Activated naive CD8-positive, alpha-beta T cell treated with anti-CD3 and anti-CD28 coated beads, Interleukin-2, amount 10 ng/mL, durations not matched to agents 7 days and 5 days (primary cell): ENCODE measurements at regions not wholly inside any gene's neighbourhood (a gene's known extent, or its start where the extent isn't known, plus 50 kb on each side); places are given as distances from the start of the nearest gene placed in this dataset.

Experiments
- ATAC-seq: fragments of 150-1000 bp; cut with Tn5 transposase; one replicate; pipeline ENCODE4 v1.10.0; 2021; ENCODE audit warnings: low read depth, moderate library complexity
- POLR2A ChIA-PET: fragments of 350-600 bp; sonication (Branson Sonifier 250); formaldehyde crosslinking; loops from one replicate; lab custom pipeline; 2021; ENCODE audit warnings: antibody characterized with exemption; lab: Charles Lee
- DNase-seq: peaks from one replicate; pipeline ENCODE4 v3.0.0; 2021
- H3K27ac Mint-ChIP-seq: one replicate; pipeline ENCODE4 v1.8.0; 2022; ENCODE audit warnings: mild to moderate bottlenecking, mixed read lengths
- H3K27me3 Mint-ChIP-seq: one replicate; pipeline ENCODE4 v1.8.0; 2022; ENCODE audit warnings: mild to moderate bottlenecking, moderate library complexity, mixed read lengths
- H3K36me3 Mint-ChIP-seq: one replicate; pipeline ENCODE4 v1.8.0; 2021; ENCODE audit warnings: mild to moderate bottlenecking, mixed read lengths
- H3K4me1 Mint-ChIP-seq: one replicate; pipeline ENCODE4 v1.8.0; 2021; ENCODE audit warnings: mixed read lengths
- H3K4me3 Mint-ChIP-seq: one replicate; pipeline ENCODE4 v1.8.0; 2022; ENCODE audit warnings: mild to moderate bottlenecking, moderate library complexity, mixed read lengths
- H3K9me3 Mint-ChIP-seq: one replicate; pipeline ENCODE4 v1.8.0; 2021; ENCODE audit warnings: mixed read lengths

DNA sequence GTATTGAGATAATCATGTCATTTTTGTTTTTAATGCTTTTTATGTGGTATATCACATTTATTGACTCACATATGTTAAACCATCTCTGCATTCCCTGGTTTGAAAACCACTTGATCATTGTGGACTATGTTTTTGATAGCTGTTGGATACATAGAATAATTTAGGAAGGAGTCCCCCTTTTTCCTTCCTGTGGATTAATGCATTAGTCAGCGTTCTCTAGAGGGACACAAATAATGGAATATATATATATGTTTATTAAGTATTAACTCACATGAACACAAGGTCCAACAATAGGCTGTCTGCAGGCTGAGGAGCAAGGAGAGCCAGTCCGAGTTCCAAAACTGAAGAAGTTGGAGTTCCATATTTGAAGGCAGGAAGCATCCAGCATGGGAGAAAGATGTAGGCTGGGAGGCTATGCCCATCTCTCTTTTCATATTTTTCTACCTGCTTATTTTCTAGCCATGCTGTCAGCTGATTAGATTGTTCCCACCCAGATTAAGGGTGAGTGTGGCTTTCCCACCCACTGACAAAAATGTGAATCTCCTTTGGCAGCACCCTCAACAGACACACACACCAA, 123.8 kb downstream of the ZNF280B start:
- H3K27ac Mint-ChIP-seq, result no peak overlapping the region
- DNase-seq (no peak), ATAC-seq (no peak)
- POLR2A ChIA-PET, result no interaction called here
- peaks cover 26% of the 10 kb centered on the region for H3K27me3 Mint-ChIP-seq
- no peaks in the 10 kb centered on the region for H3K9me3 Mint-ChIP-seq
- no peaks in the 10 kb centered on the region for H3K4me1 Mint-ChIP-seq
- no peak overlapping the region for H3K4me3 Mint-ChIP-seq
- H3K36me3 Mint-ChIP-seq, result no peaks in the 10 kb centered on the region

DNA sequence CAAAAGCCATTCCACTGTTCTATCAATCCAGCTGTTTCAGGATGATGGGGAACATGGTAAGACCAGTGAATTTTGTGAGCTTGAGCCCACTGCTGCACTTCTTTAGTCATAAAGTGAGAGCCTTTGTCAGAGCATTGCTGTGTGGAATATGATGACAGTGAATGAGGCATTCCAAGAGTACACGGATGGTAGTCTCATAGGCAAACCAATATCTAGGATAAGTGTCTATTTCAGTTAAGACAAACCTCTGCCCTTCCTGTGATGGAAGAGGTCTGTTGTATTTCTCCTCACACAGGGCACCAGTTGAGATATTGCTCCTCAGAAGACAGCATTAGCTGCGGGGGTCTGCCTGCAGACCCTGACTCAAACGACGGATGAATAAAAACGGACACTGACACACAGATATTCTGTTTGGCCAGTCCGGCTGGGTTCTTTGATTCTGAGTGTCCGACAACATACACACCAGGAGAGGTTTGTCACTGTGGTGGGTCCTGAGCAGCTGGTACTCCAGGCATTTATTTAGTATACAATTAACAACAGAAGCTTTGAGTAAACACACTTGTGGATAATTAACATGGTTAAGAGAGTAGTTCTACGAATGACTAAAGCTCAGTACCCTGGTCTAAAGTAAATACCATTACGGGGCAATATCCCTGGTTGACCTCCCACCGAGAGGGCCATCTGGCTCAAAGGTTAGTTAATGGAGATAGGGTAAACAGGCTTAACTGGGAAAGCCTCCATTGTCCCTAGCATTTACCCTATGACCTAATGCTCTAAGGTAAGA, 121.7 kb downstream of the ZNF280B start:
- Mint-ChIP-seq H3K27me3 (peaks cover 28% of the 10 kb centered on the region), H3K27ac (no peak overlapping the region), H3K4me1 (no peaks in the 10 kb centered on the region), H3K9me3 (no peaks in the 10 kb centered on the region), H3K36me3 (no peaks in the 10 kb centered on the region), H3K4me3 (no peak overlapping the region)
- DNase-seq, result no peak
- no peak for ATAC-seq
- POLR2A ChIA-PET, result no interaction called here

DNA sequence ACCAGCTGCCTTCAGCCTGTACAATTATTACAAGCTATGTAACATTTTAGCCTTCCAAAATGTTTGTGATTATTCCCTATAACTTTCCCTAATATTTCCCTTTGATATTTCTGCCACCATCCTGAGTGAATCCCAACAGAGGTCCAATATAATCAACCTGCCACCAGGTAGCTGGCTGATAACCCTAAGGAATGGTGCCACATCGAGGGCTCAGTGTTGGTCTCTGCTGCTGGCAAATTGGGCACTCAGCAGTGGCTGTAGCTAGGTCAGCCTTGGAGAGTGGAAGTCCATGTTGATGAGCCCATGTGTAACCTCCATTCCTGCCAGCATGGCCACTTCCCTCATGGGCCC, 121.2 kb downstream of the ZNF280B start:
- no peak for DNase-seq
- H3K9me3 Mint-ChIP-seq, result peaks cover under 1% of the 10 kb centered on the region
- H3K36me3 Mint-ChIP-seq, result no peaks in the 10 kb centered on the region
- no peak for ATAC-seq
- peaks cover 30% of the 10 kb centered on the region for H3K27me3 Mint-ChIP-seq
- H3K4me1 Mint-ChIP-seq, result no peaks in the 10 kb centered on the region
- POLR2A ChIA-PET, result no interaction called here
- H3K27ac Mint-ChIP-seq, result no peak overlapping the region
- H3K4me3 Mint-ChIP-seq, result no peak overlapping the region

DNA sequence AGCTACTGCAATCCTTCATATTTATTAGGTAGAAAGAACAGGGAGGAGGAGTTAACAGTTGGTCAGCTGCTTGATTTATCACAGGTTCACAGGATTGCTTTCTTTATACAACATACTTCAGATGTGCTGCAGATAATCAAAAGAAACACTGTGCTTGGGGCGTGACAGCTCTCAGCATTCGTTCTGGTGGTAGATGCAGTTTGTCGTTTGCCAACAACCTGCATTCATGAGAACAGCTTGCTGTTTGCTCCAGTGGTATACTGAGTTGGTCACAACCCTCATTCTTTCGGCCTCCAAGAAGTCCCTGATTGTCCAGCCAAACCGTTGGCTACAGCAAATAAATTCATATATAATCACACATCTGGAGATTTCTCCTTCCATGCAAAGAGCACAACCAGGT, 120.5 kb downstream of the ZNF280B start:
- Mint-ChIP-seq H3K4me1 (no peaks in the 10 kb centered on the region), H3K36me3 (no peaks in the 10 kb centered on the region), H3K4me3 (no peak overlapping the region), H3K27me3 (peaks cover 28% of the 10 kb centered on the region), H3K27ac (no peak overlapping the region), H3K9me3 (peaks cover 2% of the 10 kb centered on the region)
- no peak for DNase-seq
- ATAC-seq, result no peak
- POLR2A ChIA-PET, result no interaction called here

GRCh38 chr22:22388494-22388893, 120.0 kb downstream of the ZNF280B start:
- no peaks in the 10 kb centered on the region for H3K36me3 Mint-ChIP-seq
- H3K4me3 Mint-ChIP-seq, result no peak overlapping the region
- no peaks in the 10 kb centered on the region for H3K4me1 Mint-ChIP-seq
- peaks cover 2% of the 10 kb centered on the region for H3K9me3 Mint-ChIP-seq
- POLR2A ChIA-PET, result no interaction called here
- DNase-seq (no peak), ATAC-seq (no peak)
- peaks cover 28% of the 10 kb centered on the region for H3K27me3 Mint-ChIP-seq
- H3K27ac Mint-ChIP-seq, result no peak overlapping the region

- POLR2A ChIA-PET, result no interaction called here
- Mint-ChIP-seq H3K4me1 (no peaks in the 10 kb centered on the region), H3K27me3 (peaks cover 29% of the 10 kb centered on the region), H3K27ac (no peak overlapping the region), H3K4me3 (no peak overlapping the region), H3K9me3 (peaks cover 2% of the 10 kb centered on the region), H3K36me3 (no peaks in the 10 kb centered on the region)
- no peak for ATAC-seq
- DNase-seq, result no peak
Measured at GRCh38 chr22:22389467-22389866, 119.1 kb downstream of the ZNF280B start.

DNA sequence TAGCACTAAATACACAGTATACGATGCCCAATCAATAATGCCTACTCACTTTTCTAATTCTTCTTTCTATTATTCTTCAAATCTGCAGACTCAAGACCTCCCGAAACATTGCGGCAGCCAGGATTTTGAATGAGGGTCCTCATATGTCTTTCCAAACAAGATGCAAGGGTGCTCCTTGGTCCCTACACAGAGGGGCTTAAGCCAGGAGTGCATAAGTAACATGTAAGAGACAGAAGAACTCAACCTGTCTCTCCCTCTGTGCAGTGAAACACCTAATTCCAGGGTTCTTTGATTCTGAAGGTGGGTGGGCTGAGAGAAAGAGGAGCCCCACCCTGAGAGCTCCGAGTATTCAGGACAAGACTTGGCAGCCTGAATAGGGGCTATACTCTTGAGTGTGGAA, 117.6 kb downstream of the ZNF280B start:
- H3K4me1 Mint-ChIP-seq, result no peaks in the 10 kb centered on the region
- H3K4me3 Mint-ChIP-seq, result no peak overlapping the region
- ATAC-seq (no peak), DNase-seq (no peak)
- no peak overlapping the region for H3K27ac Mint-ChIP-seq
- POLR2A ChIA-PET, result no interaction called here
- H3K36me3 Mint-ChIP-seq, result no peaks in the 10 kb centered on the region
- H3K27me3 Mint-ChIP-seq, result peaks cover 30% of the 10 kb centered on the region
- H3K9me3 Mint-ChIP-seq, result peaks cover 2% of the 10 kb centered on the region

GRCh38 chr22:22391543-22391942, 117.0 kb downstream of the ZNF280B start:
- no peaks in the 10 kb centered on the region for H3K36me3 Mint-ChIP-seq
- no peaks in the 10 kb centered on the region for H3K4me1 Mint-ChIP-seq
- POLR2A ChIA-PET, result no interaction called here
- H3K27ac Mint-ChIP-seq, result no peak overlapping the region
- peaks cover 30% of the 10 kb centered on the region for H3K27me3 Mint-ChIP-seq
- peaks cover 2% of the 10 kb centered on the region for H3K9me3 Mint-ChIP-seq
- DNase-seq, result no peak
- no peak for ATAC-seq
- no peak overlapping the region for H3K4me3 Mint-ChIP-seq

- no peaks in the 10 kb centered on the region for H3K36me3 Mint-ChIP-seq
- H3K9me3 Mint-ChIP-seq, result peaks cover 2% of the 10 kb centered on the region
- H3K27me3 Mint-ChIP-seq, result peaks cover 32% of the 10 kb centered on the region
- H3K4me3 Mint-ChIP-seq, result no peak overlapping the region
- H3K4me1 Mint-ChIP-seq, result no peaks in the 10 kb centered on the region
- DNase-seq, result no peak
- H3K27ac Mint-ChIP-seq, result no peak overlapping the region
- POLR2A ChIA-PET, result no interaction called here
- no peak for ATAC-seq
Measured at GRCh38 chr22:22392131-22392530, 116.4 kb downstream of the ZNF280B start.

- DNase-seq (no peak), ATAC-seq (no peak)
- Mint-ChIP-seq H3K4me1 (no peaks in the 10 kb centered on the region), H3K27ac (no peak overlapping the region), H3K4me3 (no peak overlapping the region), H3K27me3 (peaks cover 35% of the 10 kb centered on the region), H3K9me3 (peaks cover 2% of the 10 kb centered on the region), H3K36me3 (no peaks in the 10 kb centered on the region)
- POLR2A ChIA-PET, result no interaction called here
Measured at GRCh38 chr22:22394591-22394990, 114.0 kb downstream of the ZNF280B start.

GRCh38 chr22:22395245-22395644, 113.3 kb downstream of the ZNF280B start:
- Mint-ChIP-seq H3K36me3 (no peaks in the 10 kb centered on the region), H3K4me3 (no peak overlapping the region), H3K4me1 (no peaks in the 10 kb centered on the region), H3K9me3 (peaks cover 2% of the 10 kb centered on the region), H3K27ac (no peak overlapping the region), H3K27me3 (peaks cover 33% of the 10 kb centered on the region)
- ATAC-seq (no peak), DNase-seq (no peak)
- POLR2A ChIA-PET, result no interaction called here

DNA sequence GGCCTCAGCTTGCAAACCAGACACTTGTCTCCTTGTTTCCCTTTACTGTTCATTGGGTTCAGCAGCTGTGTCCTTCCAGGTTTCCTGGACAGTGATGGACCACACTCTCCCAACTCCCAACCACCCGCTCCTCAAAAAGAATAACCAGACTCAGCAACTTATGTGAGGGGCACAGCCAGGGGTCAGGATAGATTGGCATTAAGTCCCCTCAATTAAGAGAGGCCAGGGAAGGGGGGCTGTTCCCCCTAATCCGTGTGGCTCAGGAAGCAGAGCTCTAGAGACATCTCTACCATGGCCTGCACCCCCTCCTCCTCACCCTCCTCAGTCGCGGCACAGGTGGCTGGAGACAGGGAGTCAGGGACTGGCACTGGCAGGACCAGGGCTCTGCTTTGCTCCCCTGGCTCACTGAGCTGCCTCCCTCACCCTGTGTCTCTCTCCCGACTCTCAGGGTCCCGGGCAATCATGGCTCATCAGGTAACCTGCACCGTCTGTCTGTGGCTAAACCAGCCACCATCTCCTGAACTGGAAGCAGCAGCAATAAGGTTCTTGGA, 111.7 kb downstream of the ZNF280B start:
- H3K4me3 Mint-ChIP-seq, result no peak overlapping the region
- ATAC-seq (no peak), DNase-seq (no peak)
- H3K9me3 Mint-ChIP-seq, result peaks cover 2% of the 10 kb centered on the region
- peaks cover 29% of the 10 kb centered on the region for H3K27me3 Mint-ChIP-seq
- H3K4me1 Mint-ChIP-seq, result no peaks in the 10 kb centered on the region
- H3K27ac Mint-ChIP-seq, result no peak overlapping the region
- H3K36me3 Mint-ChIP-seq, result no peaks in the 10 kb centered on the region
- POLR2A ChIA-PET, result no interaction called here

GRCh38 chr22:22397292-22397870, 111.2 kb downstream of the ZNF280B start:
- ATAC-seq (no peak), DNase-seq (no peak)
- Mint-ChIP-seq H3K9me3 (peaks cover 2% of the 10 kb centered on the region), H3K27ac (no peak overlapping the region), H3K4me1 (no peaks in the 10 kb centered on the region), H3K4me3 (no peak overlapping the region), H3K27me3 (peaks cover 27% of the 10 kb centered on the region), H3K36me3 (no peaks in the 10 kb centered on the region)
- POLR2A ChIA-PET, result no interaction called here
